HG02840 (cell line): ENCODE measurements at regions not wholly inside any gene's neighbourhood (a gene's known extent, or its start where the extent isn't known, plus 50 kb on each side); places are given as distances from the start of the nearest gene placed in this dataset.
"Not testable (repeated sequence)": the region's sequence is repeated elsewhere in the genome, so short reads cannot be mapped to it uniquely, and the experiment has no call there.

Source experiments
- ATAC-seq: cut with Tn5 transposase; IDR thresholded peaks from one replicate; pipeline ENCODE4 v1.9.1; 2021; ENCODE audit warnings: mild to moderate bottlenecking, moderate library complexity, moderate number of reproducible peaks; ENCODE audit not compliant: unreplicated experiment, low FRiP score

DNA sequence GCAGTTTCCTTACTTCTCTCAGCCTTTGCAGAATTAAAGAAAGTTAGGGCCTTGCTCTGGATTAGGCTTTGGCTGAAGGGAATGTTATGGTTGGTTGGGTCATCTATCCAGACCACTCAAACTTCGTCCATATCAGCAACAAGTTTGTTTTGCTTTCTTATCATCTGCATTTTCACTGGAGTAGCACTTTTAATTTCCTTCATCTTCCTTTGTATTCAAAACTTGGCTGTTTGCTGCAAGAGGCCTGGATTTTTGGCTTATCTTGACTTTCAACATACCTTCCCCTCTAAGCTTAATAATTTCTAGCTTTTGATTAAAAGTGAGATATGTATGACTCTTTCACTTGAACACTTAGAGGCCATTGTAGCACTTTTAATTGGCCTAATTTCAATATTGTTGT is 126.7 kb upstream of the CENPE start:
- ATAC-seq = no peak

DNA sequence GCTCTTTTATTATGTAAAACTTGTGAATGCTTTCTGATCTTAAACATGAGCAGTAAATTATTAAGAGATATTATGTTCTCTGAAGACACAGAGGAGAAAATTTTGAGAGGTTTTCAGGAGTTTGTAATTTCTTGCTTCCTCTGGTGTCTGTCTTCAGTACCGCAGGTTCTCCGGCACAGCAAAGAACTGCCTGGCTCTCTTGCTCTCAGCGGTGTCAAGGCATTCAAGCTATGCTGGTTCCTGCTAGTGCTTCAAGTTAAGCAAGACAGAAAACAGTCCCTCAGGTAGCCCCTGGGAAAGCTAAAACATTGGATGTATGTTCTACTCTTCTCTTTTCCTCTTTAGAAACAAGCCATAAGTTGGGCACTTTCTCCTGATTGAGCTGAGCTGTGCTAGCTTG is 120.2 kb upstream of the CENPE start:
- ATAC-seq = no peak

DNA sequence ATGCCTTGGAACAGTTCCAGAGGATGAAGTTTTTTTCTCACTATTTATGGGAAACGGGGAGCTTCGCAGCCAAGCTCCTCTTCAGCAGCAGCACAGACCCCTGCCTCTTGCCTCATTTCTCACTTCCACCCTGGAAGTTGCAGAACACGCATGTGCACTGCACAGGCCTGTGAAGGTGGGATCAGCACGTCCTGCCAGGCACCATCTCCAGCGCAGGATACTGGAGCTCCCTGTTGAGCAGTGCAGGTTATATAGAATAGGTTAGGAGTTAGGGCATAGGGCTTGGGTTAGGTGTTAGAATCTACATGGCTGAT is 110.1 kb upstream of the CENPE start:
- ATAC-seq = no peak

- no peak for ATAC-seq
Measured at GRCh38 chr4:103307453-103308247, 109.5 kb upstream of the CENPE start.

DNA sequence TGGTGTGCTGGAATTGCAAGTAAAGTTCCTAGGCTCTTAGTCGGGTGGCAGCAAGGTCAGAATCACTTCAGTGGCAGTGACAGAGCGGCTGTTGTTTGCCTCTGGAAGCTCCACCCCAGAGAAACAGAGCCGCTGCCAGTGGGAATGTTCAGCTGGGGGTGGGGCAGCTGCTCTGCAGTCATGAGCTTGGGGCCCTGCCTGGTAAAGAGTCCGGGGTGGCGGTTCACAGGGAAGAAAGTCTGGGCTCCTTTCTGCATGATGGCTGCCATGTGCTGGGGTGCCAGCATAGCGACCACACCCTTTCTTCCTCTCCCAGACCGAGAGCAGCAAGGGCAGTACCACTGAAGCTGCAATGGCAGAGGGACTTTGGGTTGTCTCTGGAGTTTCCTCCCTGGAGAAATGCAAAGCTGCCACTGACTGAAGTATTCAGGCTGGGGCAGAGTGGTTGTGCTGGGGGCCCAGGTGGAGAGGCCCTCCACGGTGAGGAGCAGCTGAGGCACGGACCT is 108.8 kb upstream of the CENPE start:
- ATAC-seq = no peak

- no peak for ATAC-seq
Measured at GRCh38 chr4:103305355-103305754, 107.2 kb upstream of the CENPE start.

DNA sequence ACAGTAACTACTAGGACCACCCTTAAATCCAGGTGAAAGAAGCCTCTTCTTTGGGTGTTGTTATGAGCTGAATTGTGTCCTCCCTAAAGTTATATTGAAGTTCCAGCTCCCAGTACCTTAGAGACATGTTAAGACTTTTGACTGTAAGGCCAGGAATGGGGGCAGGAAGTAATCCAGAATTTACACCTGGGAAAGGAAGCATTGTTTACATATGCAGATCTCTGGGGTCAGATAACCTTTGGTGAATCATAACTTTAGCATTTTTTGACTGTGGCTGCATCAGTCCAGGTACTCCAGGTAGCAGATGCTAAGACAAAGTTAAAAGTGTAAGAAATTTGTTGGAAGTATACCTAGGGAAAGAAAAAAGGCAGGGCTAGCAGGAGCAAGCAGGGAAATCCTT is 104.9 kb upstream of the CENPE start:
- no peak for ATAC-seq

DNA sequence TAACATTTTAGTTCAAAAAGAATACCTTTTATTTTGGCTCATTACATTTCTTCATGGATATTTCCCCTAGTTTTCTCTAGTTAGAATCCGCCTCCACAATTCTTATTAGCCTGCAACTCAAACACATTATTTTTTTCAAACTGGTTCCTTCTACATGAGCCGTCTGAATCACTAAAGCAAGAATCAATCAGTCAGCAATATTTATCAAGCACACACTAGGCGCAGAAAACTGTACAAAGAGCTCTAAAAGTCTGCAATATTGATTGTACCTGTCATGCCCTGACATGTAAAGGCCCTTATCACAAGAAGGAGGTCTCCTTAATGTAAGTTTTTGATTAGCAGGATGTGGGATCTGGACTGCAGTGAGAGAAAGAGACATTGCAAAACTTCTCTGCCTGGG is 94.8 kb upstream of the CENPE start:
- ATAC-seq = no peak

GRCh38 chr4:103292373-103292772 is 94.2 kb upstream of the CENPE start:
- ATAC-seq = no peak

GRCh38 chr4:103289186-103289585 is 91.0 kb upstream of the CENPE start:
- no peak for ATAC-seq

- ATAC-seq = no peak
Measured at GRCh38 chr4:103272174-103272573, 74.0 kb upstream of the CENPE start.

- ATAC-seq = no peak
Measured at GRCh38 chr4:103268746-103269145, 70.6 kb upstream of the CENPE start.

DNA sequence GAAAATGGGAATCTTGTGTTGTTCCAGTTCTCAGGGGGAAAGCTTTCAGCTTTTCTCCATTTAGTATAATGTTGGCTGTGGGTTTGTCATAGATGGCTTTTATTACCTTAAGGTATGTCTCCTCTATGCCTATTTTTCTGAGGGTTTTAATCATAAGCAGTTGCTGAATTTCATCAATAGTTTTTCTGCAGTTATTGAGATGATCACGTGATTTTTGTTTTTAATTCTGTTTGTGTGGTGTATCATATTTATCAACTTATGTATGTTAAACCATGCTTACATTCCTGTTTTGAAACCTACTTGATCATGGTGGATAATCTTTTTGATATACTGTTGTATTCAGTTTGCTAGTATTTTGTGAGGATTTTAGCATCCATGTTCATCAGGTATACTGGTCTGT is 66.8 kb upstream of the CENPE start:
- no peak for ATAC-seq

GRCh38 chr4:103256068-103256467 is 57.9 kb upstream of the CENPE start:
- not testable (repeated sequence) for ATAC-seq
